HCT116 (cell line): ENCODE measurements at regions not wholly inside any gene's neighbourhood (a gene's known extent, or its start where the extent isn't known, plus 50 kb on each side); places are given as distances from the start of the nearest gene placed in this dataset.

Experiments used
- ATAC-seq: fragments of 200-7000 bp; cut with Tn5 transposase; 2 replicates; pipeline ENCODE4 v1.9.1; 2020; ENCODE audit warnings: mild to moderate bottlenecking, moderate library complexity
- BruUV-seq: library from RNA; stranded (reverse); fragments of 400-500 nt; replicated peaks from 2 replicates; lab custom pipeline; 2021; lab: Mats Ljungman, UMichigan
- CTCF ChIA-PET: fragments of 300-600 bp; sonication (Branson Sonifier 250); formaldehyde crosslinking; loops from one replicate; lab custom pipeline; 2021; ENCODE audit warnings: antibody characterized with exemption; lab: Charles Lee
- POLR2A ChIA-PET: fragments of 300-600, 350-600 bp; sonication (Branson Sonifier 250); formaldehyde crosslinking; loops from one replicate; lab custom pipeline; 2021; ENCODE audit warnings: antibody characterized with exemption; lab: Charles Lee
- RAD21 ChIA-PET, 2 experiments: fragments of 300-600 bp; sonication (Branson Sonifier 250); formaldehyde crosslinking; loops; one replicate each; lab custom pipeline; 2023; ENCODE audit warnings: low total read pairs in 2 of 2; ENCODE audit not compliant: uncharacterized antibody in 2 of 2, unreplicated experiment in 2 of 2, low non-redundant PET in 1 of 2; lab: Charles Lee
- DNase-seq: peaks from one replicate; pipeline ENCODE4 v3.0.0-alpha.2; 2010; ENCODE audit warnings: low read depth, low spot score
- H2AFZ ChIP-seq: fragments of 200-600 bp; shearing (Covaris generic), sonication (generic); 2 replicates; pipeline ENCODE4 v1.6.1; 2017; ENCODE audit warnings: low read depth, mixed run types, mixed read lengths, antibody characterized with exemption, low read length; ENCODE audit not compliant: poor library complexity, severe bottlenecking
- H3K27ac ChIP-seq: 2 replicates; pipeline ENCODE4 v1.5.1; 2012; ENCODE audit warnings: low read depth, low read length
- H3K27me3 ChIP-seq: fragments of 200-600 bp; sonication (generic); 2 replicates; pipeline ENCODE4 v1.6.1; 2016; ENCODE audit warnings: mixed run types, low read length, mixed read lengths; ENCODE audit not compliant: insufficient read depth
- H3K36me3 ChIP-seq, 2 experiments: fragments of 200-500 bp in 1 of 2; fragments of 200-600 bp in 1 of 2; sonication (Bioruptor generic) in 1 of 2; sonication (generic) in 1 of 2; 2 replicates each; pipeline versions ENCODE4 v1.5.1 to v1.6.1; 2014 to 2016; ENCODE audit warnings: low read length in 2 of 2, inconsistent platforms in 1 of 2, mixed read lengths in 1 of 2, mixed run types in 1 of 2; ENCODE audit not compliant: insufficient read depth in 2 of 2, control insufficient read depth in 1 of 2
- H3K4me1 ChIP-seq, 2 experiments: fragments of 200-600 bp in 1 of 2; sonication (generic) in 1 of 2; 2 replicates each; pipeline versions ENCODE4 v1.5.1 to v1.6.1; 2012 to 2017; ENCODE audit warnings: low read length in 2 of 2, inconsistent platforms in 1 of 2, mild to moderate bottlenecking in 1 of 2, mixed read lengths in 1 of 2, mixed run types in 1 of 2, moderate library complexity in 1 of 2; ENCODE audit not compliant: insufficient read depth in 2 of 2, control insufficient read depth in 1 of 2
- H3K4me2 ChIP-seq: fragments of 200-600 bp; sonication (generic); 2 replicates; pipeline ENCODE4 v1.6.1; 2017; ENCODE audit warnings: mixed run types, low read length, mixed read lengths
- H3K4me3 ChIP-seq, 2 experiments: fragments of 200-600 bp in 1 of 2; sonication (generic) in 1 of 2; replicated peaks in 1 of 2; 2 replicates each; pipeline ENCODE4 v1.5.1; 2011 to 2016; ENCODE audit warnings: low read length in 2 of 2, control low read depth in 1 of 2, low read depth in 1 of 2, mild to moderate bottlenecking in 1 of 2, mixed read lengths in 1 of 2, mixed run types in 1 of 2
- H3K79me2 ChIP-seq: fragments of 200-600 bp; sonication (generic); 2 replicates; pipeline ENCODE4 v1.6.1; 2017; ENCODE audit warnings: mild to moderate bottlenecking, mixed run types, low read length, moderate library complexity, mixed read lengths; ENCODE audit not compliant: insufficient read depth
- H3K9ac ChIP-seq: fragments of 200-600 bp; sonication (generic); 2 replicates; pipeline ENCODE4 v1.6.1; 2016; ENCODE audit warnings: low read length, mixed read lengths
- H3K9me2 ChIP-seq: fragments of 200-600 bp; sonication (generic), shearing (Covaris generic); 2 replicates; pipeline ENCODE4 v1.6.1; 2017; ENCODE audit warnings: mixed run types, mild to moderate bottlenecking, moderate library complexity; ENCODE audit not compliant: insufficient read depth
- H3K9me3 ChIP-seq, 2 experiments: fragments of 200-500 bp in 1 of 2; fragments of 200-600 bp in 1 of 2; sonication (Bioruptor generic) in 1 of 2; sonication (generic) in 1 of 2; 2 replicates each; pipeline ENCODE4 v1.6.1; 2014 to 2017; ENCODE audit warnings: low read length in 2 of 2, mixed read lengths in 2 of 2, inconsistent platforms in 1 of 2, low read depth in 1 of 2, mild to moderate bottlenecking in 1 of 2, mixed run types in 1 of 2, moderate library complexity in 1 of 2; ENCODE audit not compliant: control insufficient read depth in 1 of 2, insufficient read depth in 1 of 2
- H4K20me1 ChIP-seq: fragments of 200-600 bp; sonication (generic), shearing (Covaris generic); 2 replicates; pipeline ENCODE4 v1.6.1; 2017; ENCODE audit warnings: mixed run types, mild to moderate bottlenecking, moderate library complexity; ENCODE audit not compliant: insufficient read depth
- CEBPB ChIP-seq: IDR thresholded peaks from 2 replicates; pipeline ENCODE4 v1.6.1; 2012; ENCODE audit warnings: low read depth
- EGR1 ChIP-seq: IDR thresholded peaks from 2 replicates; pipeline ENCODE4 v1.6.1; 2012; ENCODE audit warnings: low read depth
- EZH2 ChIP-seq: fragments of 200-600 bp; sonication (generic); IDR thresholded peaks from 2 replicates; pipeline ENCODE4 v1.6.1; 2017; ENCODE audit warnings: antibody characterized with exemption, mixed run types
- POLR2A ChIP-seq: IDR thresholded peaks from 2 replicates; pipeline ENCODE4 v1.7.0; 2011; ENCODE audit warnings: borderline replicate concordance; ENCODE audit not compliant: insufficient read depth, insufficient read length; ENCODE audit errors: extremely low read depth
- POLR2AphosphoS5 ChIP-seq: IDR thresholded peaks from 2 replicates; pipeline ENCODE4 v1.6.1; 2011; ENCODE audit warnings: mild to moderate bottlenecking, low read depth, low read length, moderate library complexity
- RAD21 ChIP-seq: IDR thresholded peaks from 2 replicates; pipeline ENCODE4 v1.6.1; 2012; ENCODE audit warnings: low read depth, mild to moderate bottlenecking
- SIN3A ChIP-seq: IDR thresholded peaks from 2 replicates; pipeline ENCODE4 v1.6.1; 2012; ENCODE audit warnings: low read depth
- SP1 ChIP-seq: IDR thresholded peaks from 2 replicates; pipeline ENCODE4 v1.6.1; 2012; ENCODE audit warnings: low read depth
- SRF ChIP-seq: IDR thresholded peaks from 2 replicates; pipeline ENCODE4 v1.6.1; 2012; ENCODE audit warnings: low read depth
- TCF7L2 ChIP-seq: IDR thresholded peaks from 2 replicates; pipeline ENCODE4 v1.7.0; 2011; ENCODE audit warnings: borderline replicate concordance, inconsistent platforms; ENCODE audit not compliant: insufficient read depth, insufficient read length; ENCODE audit errors: extremely low read depth
- YY1 ChIP-seq: IDR thresholded peaks from 2 replicates; pipeline ENCODE4 v1.6.1; 2011; ENCODE audit warnings: low read length, low read depth, moderate library complexity, mild to moderate bottlenecking; ENCODE audit not compliant: insufficient replicate concordance; ENCODE audit errors: extremely low read depth
- ZFX ChIP-seq: fragments of 450-650 bp; IDR thresholded peaks from 2 replicates; pipeline ENCODE4 v1.6.1; 2017
- ZNF274 ChIP-seq: fragments of 200-500 bp; sonication (Bioruptor generic); IDR thresholded peaks from 2 replicates; pipeline ENCODE4 v1.6.1; 2014; ENCODE audit warnings: mild to moderate bottlenecking, low read depth, low read length, inconsistent platforms
- intact Hi-C: fragments of 100-400 bp; cut with micrococcal nuclease; formaldehyde crosslinking; loops from 2 replicates; pipeline ENCODE4 v1.10.0; 2022
- TF ChIP-seq, protein P1 (sequence below), 3 experiments: fragments of 200-600 bp in 1 of 3; sonication (generic) in 1 of 3; IDR thresholded peaks in 2 of 3; conservative IDR thresholded peaks in 1 of 3; 2 replicates each; pipeline ENCODE4 v1.5.1; 2012 to 2017; ENCODE audit warnings: low read depth in 2 of 3, low read length in 2 of 3, antibody characterized with exemption in 1 of 3, borderline replicate concordance in 1 of 3, control low read depth in 1 of 3, mild to moderate bottlenecking in 1 of 3, mixed read lengths in 1 of 3, mixed run types in 1 of 3, moderate library complexity in 1 of 3; ENCODE audit not compliant: insufficient read depth in 1 of 3
- TF ChIP-seq, protein P2 (sequence below): IDR thresholded peaks from 2 replicates; pipeline ENCODE4 v1.6.1; 2012; ENCODE audit warnings: low read depth

DNA sequence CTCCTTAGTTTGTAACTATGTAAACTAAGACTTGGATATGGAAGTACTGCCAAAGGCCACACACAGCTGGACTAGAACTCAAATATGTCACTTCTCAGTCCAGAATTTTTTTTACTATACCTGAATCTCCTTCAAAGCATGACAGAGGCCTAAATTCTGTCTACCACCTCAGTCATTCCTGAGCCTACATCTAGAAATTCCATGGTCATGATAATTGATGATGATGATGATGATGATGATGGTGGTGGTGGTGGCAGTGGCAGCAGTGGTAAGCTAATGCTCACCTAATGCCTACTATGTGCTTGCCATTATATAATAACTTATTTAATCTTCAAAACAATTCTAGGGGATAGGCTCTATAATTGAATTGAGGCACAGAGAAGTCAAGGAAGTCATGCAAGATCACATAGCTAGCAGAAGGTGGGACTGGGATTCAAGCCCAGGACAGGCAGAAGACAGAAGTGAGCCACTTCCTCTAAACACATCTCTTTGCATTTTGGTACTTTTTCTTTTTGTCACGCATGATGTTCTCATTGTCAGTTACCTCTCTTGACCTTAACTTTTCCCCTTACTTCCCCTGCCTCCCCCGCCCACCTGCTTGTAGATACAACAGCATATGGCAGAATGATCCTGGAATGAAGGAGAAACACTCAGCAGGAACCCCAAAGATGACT, 539.3 kb downstream of the TNS1 start:
- Histone ChIP-seq H4K20me1 (no peaks in the 10 kb centered on the region), H3K27me3 (peaks cover 42% of the 10 kb centered on the region), H3K79me2 (no peaks in the 10 kb centered on the region), H3K27ac (no peak overlapping the region), H3K4me3 (no peak overlapping the region), H3K4me2 (no peak overlapping the region), H2AFZ (no peak overlapping the region), H3K36me3 (no peaks in the 10 kb centered on the region), H3K4me1 (no peaks in the 10 kb centered on the region), H3K9me3 (no peaks in the 10 kb centered on the region), H3K9ac (no peak overlapping the region), H3K9me2 (no peaks in the 10 kb centered on the region)
- ChIA-PET POLR2A (no interaction called here), RAD21 (interaction anchor here in 1 of 2 experiments (0.7 kb wide), 1 partner anchor 1839 kb away, joined by 4 read pairs; no protein-coding TSS in a partner anchor), CTCF (no interaction called here)
- ATAC-seq (no peak), DNase-seq (no peak)
- BruUV-seq: no TSS peak
- TF ChIP-seq YY1 (no peak), TCF7L2 (no peak), RAD21 (no peak), ZFX (no peak), CEBPB (no peak), POLR2A (no peak), SP1 (no peak), SIN3A (no peak)
- intact Hi-C loops: no loop called here

DNA sequence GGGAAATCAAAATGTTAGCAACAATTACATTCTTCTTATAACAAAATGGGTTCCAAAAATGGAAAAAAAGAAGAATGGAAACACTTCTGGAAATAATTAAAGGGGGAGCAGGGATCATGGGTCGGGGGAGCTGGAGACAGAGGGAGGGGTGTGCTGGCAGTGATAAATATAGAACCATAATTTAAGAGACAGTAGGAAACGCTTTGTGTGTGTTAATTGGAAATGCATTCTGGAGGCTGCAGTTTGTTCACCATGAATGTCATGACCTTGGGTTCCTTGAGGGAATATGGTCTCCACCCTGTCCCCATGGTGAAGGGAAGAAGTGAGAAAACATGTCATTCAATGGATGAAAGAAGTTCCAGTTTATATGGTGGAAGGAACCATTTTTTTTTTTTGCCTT, 540.7 kb downstream of the TNS1 start:
- H3K27me3 ChIP-seq: peaks cover 46% of the 10 kb centered on the region
- no peaks in the 10 kb centered on the region for H3K9me3 ChIP-seq
- DNase-seq (no peak), ATAC-seq (no peak)
- no TSS peak for BruUV-seq
- no peak overlapping the region for H3K27ac ChIP-seq
- H3K4me3 ChIP-seq: no peak overlapping the region
- H3K79me2 ChIP-seq: no peaks in the 10 kb centered on the region
- no peaks in the 10 kb centered on the region for H3K4me1 ChIP-seq
- ChIA-PET CTCF (no interaction called here), POLR2A (no interaction called here), RAD21 (no interaction called here)
- H3K9ac ChIP-seq: no peak overlapping the region
- H3K9me2 ChIP-seq: no peaks in the 10 kb centered on the region
- H4K20me1 ChIP-seq: no peaks in the 10 kb centered on the region
- intact Hi-C loops: no loop called here
- no peak overlapping the region for H3K4me2 ChIP-seq
- no peak overlapping the region for H2AFZ ChIP-seq
- no peaks in the 10 kb centered on the region for H3K36me3 ChIP-seq
- TF ChIP-seq ZNF274 (no peak), CEBPB (no peak), EZH2 (no peak), SP1 (no peak), POLR2AphosphoS5 (no peak), POLR2A (no peak), SRF (no peak), EGR1 (no peak), RAD21 (no peak)
- TF ChIP-seq, protein P1, sequence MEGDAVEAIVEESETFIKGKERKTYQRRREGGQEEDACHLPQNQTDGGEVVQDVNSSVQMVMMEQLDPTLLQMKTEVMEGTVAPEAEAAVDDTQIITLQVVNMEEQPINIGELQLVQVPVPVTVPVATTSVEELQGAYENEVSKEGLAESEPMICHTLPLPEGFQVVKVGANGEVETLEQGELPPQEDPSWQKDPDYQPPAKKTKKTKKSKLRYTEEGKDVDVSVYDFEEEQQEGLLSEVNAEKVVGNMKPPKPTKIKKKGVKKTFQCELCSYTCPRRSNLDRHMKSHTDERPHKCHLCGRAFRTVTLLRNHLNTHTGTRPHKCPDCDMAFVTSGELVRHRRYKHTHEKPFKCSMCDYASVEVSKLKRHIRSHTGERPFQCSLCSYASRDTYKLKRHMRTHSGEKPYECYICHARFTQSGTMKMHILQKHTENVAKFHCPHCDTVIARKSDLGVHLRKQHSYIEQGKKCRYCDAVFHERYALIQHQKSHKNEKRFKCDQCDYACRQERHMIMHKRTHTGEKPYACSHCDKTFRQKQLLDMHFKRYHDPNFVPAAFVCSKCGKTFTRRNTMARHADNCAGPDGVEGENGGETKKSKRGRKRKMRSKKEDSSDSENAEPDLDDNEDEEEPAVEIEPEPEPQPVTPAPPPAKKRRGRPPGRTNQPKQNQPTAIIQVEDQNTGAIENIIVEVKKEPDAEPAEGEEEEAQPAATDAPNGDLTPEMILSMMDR (IDR thresholded peaks at IDR 0.05 in 2 of 3, conservative IDR thresholded peaks at IDR 0.05 in 1 of 3; ENCODE audit: borderline replicate concordance in 1 of 3, insufficient read depth in 1 of 3, low read depth in 2 of 3, low read length in 2 of 3): no peak
- TF ChIP-seq, protein P2, sequence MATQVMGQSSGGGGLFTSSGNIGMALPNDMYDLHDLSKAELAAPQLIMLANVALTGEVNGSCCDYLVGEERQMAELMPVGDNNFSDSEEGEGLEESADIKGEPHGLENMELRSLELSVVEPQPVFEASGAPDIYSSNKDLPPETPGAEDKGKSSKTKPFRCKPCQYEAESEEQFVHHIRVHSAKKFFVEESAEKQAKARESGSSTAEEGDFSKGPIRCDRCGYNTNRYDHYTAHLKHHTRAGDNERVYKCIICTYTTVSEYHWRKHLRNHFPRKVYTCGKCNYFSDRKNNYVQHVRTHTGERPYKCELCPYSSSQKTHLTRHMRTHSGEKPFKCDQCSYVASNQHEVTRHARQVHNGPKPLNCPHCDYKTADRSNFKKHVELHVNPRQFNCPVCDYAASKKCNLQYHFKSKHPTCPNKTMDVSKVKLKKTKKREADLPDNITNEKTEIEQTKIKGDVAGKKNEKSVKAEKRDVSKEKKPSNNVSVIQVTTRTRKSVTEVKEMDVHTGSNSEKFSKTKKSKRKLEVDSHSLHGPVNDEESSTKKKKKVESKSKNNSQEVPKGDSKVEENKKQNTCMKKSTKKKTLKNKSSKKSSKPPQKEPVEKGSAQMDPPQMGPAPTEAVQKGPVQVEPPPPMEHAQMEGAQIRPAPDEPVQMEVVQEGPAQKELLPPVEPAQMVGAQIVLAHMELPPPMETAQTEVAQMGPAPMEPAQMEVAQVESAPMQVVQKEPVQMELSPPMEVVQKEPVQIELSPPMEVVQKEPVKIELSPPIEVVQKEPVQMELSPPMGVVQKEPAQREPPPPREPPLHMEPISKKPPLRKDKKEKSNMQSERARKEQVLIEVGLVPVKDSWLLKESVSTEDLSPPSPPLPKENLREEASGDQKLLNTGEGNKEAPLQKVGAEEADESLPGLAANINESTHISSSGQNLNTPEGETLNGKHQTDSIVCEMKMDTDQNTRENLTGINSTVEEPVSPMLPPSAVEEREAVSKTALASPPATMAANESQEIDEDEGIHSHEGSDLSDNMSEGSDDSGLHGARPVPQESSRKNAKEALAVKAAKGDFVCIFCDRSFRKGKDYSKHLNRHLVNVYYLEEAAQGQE: no peak
